Omental fat pad (tissue), 3 donors: ENCODE measurements at regions not wholly inside any gene's neighbourhood (a gene's known extent, or its start where the extent isn't known, plus 50 kb on each side); places are given as distances from the start of the nearest gene placed in this dataset.

Experiments used
- ATAC-seq: fragments of 150-250 bp; one replicate; pipeline ENCODE4 v1.9.1; 2016; ENCODE audit warnings: mild to moderate bottlenecking, moderate library complexity; ENCODE audit not compliant: low FRiP score
- DNase-seq: peaks from one replicate; pipeline ENCODE4 v3.0.0-alpha.2; 2019; ENCODE audit warnings: low spot score
- CTCF ChIP-seq, 3 donors: fragments of 450-650 bp; IDR thresholded peaks; one replicate each; pipeline ENCODE4 v1.5.1; 2016 to 2017; ENCODE audit warnings: antibody characterized with exemption in 3 of 3, mild to moderate bottlenecking in 3 of 3, moderate library complexity in 2 of 3

GRCh38 chr11:20274031-20274430 lies 89.5 kb upstream of the HTATIP2 start:
- ATAC-seq (no peak), DNase-seq (no peak)
- no peak for TF ChIP-seq CTCF (IDR thresholded peaks at IDR 0.05)

GRCh38 chr11:20261526-20261925 lies 101.3 kb upstream of the DBX1 start:
- no peak for DNase-seq
- ATAC-seq = no peak
- TF ChIP-seq CTCF (IDR thresholded peaks at IDR 0.05) = no peak

GRCh38 chr11:20260307-20260706 lies 100.0 kb upstream of the DBX1 start:
- TF ChIP-seq CTCF (IDR thresholded peaks at IDR 0.05) = no peak
- ATAC-seq (no peak), DNase-seq (no peak)

- ATAC-seq = no peak
- TF ChIP-seq CTCF (IDR thresholded peaks at IDR 0.05) = no peak
- no peak for DNase-seq
Observed at GRCh38 chr11:20259506-20259905, 99.2 kb upstream of the DBX1 start.

- no peak for DNase-seq
- TF ChIP-seq CTCF (IDR thresholded peaks at IDR 0.05) = no peak
Observed at GRCh38 chr11:20258376-20258895, 98.2 kb upstream of the DBX1 start.

GRCh38 chr11:20256925-20257324 lies 96.7 kb upstream of the DBX1 start:
- DNase-seq (no peak), ATAC-seq (no peak)
- no peak for TF ChIP-seq CTCF (IDR thresholded peaks at IDR 0.05)

More at GRCh38 chr11:20258376-20258895, 98.2 kb upstream of the DBX1 start:
- ATAC-seq = no peak

GRCh38 chr11:20253796-20254195 lies 93.5 kb upstream of the DBX1 start:
- no peak for TF ChIP-seq CTCF (IDR thresholded peaks at IDR 0.05)
- ATAC-seq (no peak), DNase-seq (no peak)
